ENCODE measurements at regions not wholly inside any gene's neighbourhood (a gene's known extent, or its start where the extent isn't known, plus 50 kb on each side); places are given as distances from the start of the nearest gene placed in this dataset.

- Histone ChIP-seq H3K27ac (ENCODE audit: insufficient read depth, low read length) (no peak overlapping the region), H3K9me3 (ENCODE audit: control insufficient read depth, insufficient read depth, low read length) (no peaks in the 10 kb centered on the region), H3K14ac (replicated peaks; ENCODE audit: low read depth, low read length) (no peak overlapping the region), H3K27me3 (ENCODE audit: control insufficient read depth, insufficient read depth, low read length) (peaks cover 39% of the 10 kb centered on the region), H3K4me3 (ENCODE audit: insufficient read depth, low read depth, low read length) (no peak overlapping the region), H4K5ac (ENCODE audit: low read depth, low read length) (no peak overlapping the region), H4K20me1 (ENCODE audit: insufficient read depth, low read length) (no peaks in the 10 kb centered on the region), H3K56ac (ENCODE audit: extremely low read depth, insufficient read depth, low read length) (no peak overlapping the region), H3K23ac (ENCODE audit: low read depth, low read length) (no peak overlapping the region), H4K8ac (ENCODE audit: low read depth in 2 of 2, low read length in 2 of 2) (no peak overlapping the region), H3K4ac (ENCODE audit: low read depth, low read length) (no peak overlapping the region), H3K79me1 (ENCODE audit: low read depth in 1 of 2, low read length in 2 of 2) (no peaks in the 10 kb centered on the region), H3K18ac (ENCODE audit: low read depth, low read length) (no peak overlapping the region), H2AFZ (replicated peaks; ENCODE audit: low read length, poor library complexity) (no peak overlapping the region), H3K36me3 (ENCODE audit: control insufficient read depth, insufficient read depth, low read length) (no peaks in the 10 kb centered on the region), H3K4me1 (ENCODE audit: control insufficient read depth, insufficient read depth, low read length) (no peaks in the 10 kb centered on the region), H2AK9ac (replicated peaks; ENCODE audit: low read depth, low read length, poor library complexity) (no peak overlapping the region), H4K91ac (ENCODE audit: insufficient read depth, low read depth, low read length) (no peak overlapping the region), H3K4me2 (ENCODE audit: low read depth, low read length) (no peak overlapping the region), H3K9me1 (ENCODE audit: insufficient read depth, low read length) (no peaks in the 10 kb centered on the region), H2BK120ac (ENCODE audit: low read depth, low read length) (no peak overlapping the region), H2BK5ac (ENCODE audit: low read depth, low read length, poor library complexity, severe bottlenecking) (no peak overlapping the region), H2BK15ac (ENCODE audit: low read depth, low read length) (no peak overlapping the region), H3K9ac (ENCODE audit: low read depth, low read length) (no peak overlapping the region), H2AK5ac (ENCODE audit: low read depth, low read length) (no peak overlapping the region), H2BK20ac (ENCODE audit: low read depth, low read length) (no peak overlapping the region)
- intact Hi-C loops (cut with micrococcal nuclease) = no loop called here
- WGBS, 2 experiments (ENCODE audit: extremely low coverage in 2 of 2, insufficient read length in 1 of 2) = no CpG with 5 or more reads among the region's 2 CpGs
- DNase-seq (no peak), ATAC-seq (ENCODE audit: low read depth) (no peak)
- POLR2A ChIA-PET (ENCODE audit: unreplicated experiment) = no interaction called here
- dilution Hi-C loops (cut with HindIII; ENCODE audit: low sequenced_read_pairs, unreplicated experiment) = no loop called here
- CTCF ChIA-PET = no interaction called here
- no peak for TF ChIP-seq BHLHE40 (IDR thresholded peaks at IDR 0.05; ENCODE audit: low read depth, low read length)
- TF ChIP-seq, protein P1, sequence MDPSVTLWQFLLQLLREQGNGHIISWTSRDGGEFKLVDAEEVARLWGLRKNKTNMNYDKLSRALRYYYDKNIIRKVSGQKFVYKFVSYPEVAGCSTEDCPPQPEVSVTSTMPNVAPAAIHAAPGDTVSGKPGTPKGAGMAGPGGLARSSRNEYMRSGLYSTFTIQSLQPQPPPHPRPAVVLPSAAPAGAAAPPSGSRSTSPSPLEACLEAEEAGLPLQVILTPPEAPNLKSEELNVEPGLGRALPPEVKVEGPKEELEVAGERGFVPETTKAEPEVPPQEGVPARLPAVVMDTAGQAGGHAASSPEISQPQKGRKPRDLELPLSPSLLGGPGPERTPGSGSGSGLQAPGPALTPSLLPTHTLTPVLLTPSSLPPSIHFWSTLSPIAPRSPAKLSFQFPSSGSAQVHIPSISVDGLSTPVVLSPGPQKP (IDR thresholded peaks at IDR 0.05; ENCODE audit: borderline replicate concordance, low read depth, low read length) = no peak
- no peak for TF ChIP-seq NFE2L2 (IDR thresholded peaks at IDR 0.05; ENCODE audit: low read depth, low read length)
- TF ChIP-seq RAD21 (IDR thresholded peaks at IDR 0.05; ENCODE audit: low read length) = no peak
- no peak for TF ChIP-seq POLR2A (IDR thresholded peaks at IDR 0.05; ENCODE audit: low read depth, low read length)
- no peak for TF ChIP-seq RCOR1 (IDR thresholded peaks at IDR 0.05; ENCODE audit: insufficient replicate concordance, low read length)
- no peak for TF ChIP-seq MXI1 (IDR thresholded peaks at IDR 0.05; ENCODE audit: borderline replicate concordance, low read depth, low read length)
- no peak for TF ChIP-seq SMC3 (IDR thresholded peaks at IDR 0.05; ENCODE audit: low read depth, low read length)
- TF ChIP-seq FOS (IDR thresholded peaks at IDR 0.05; ENCODE audit: low read depth, low read length) = no peak
- no peak for TF ChIP-seq MAFK (IDR thresholded peaks at IDR 0.05; ENCODE audit: low read depth, low read length)
- no peak for TF ChIP-seq CEBPB (IDR thresholded peaks at IDR 0.05; ENCODE audit: low read depth, low read length)
- TF ChIP-seq, protein P2, sequence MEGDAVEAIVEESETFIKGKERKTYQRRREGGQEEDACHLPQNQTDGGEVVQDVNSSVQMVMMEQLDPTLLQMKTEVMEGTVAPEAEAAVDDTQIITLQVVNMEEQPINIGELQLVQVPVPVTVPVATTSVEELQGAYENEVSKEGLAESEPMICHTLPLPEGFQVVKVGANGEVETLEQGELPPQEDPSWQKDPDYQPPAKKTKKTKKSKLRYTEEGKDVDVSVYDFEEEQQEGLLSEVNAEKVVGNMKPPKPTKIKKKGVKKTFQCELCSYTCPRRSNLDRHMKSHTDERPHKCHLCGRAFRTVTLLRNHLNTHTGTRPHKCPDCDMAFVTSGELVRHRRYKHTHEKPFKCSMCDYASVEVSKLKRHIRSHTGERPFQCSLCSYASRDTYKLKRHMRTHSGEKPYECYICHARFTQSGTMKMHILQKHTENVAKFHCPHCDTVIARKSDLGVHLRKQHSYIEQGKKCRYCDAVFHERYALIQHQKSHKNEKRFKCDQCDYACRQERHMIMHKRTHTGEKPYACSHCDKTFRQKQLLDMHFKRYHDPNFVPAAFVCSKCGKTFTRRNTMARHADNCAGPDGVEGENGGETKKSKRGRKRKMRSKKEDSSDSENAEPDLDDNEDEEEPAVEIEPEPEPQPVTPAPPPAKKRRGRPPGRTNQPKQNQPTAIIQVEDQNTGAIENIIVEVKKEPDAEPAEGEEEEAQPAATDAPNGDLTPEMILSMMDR (conservative IDR thresholded peaks at IDR 0.05; ENCODE audit: low read depth, low read length) = no peak
- TF ChIP-seq RFX5 (IDR thresholded peaks at IDR 0.05; ENCODE audit: low read depth, low read length) = no peak
- TF ChIP-seq MAZ (IDR thresholded peaks at IDR 0.05; ENCODE audit: borderline replicate concordance, low read depth, low read length) = no peak
- no peak for TF ChIP-seq CHD1 (IDR thresholded peaks at IDR 0.05; ENCODE audit: low read depth, low read length)
- TF ChIP-seq, protein P3, sequence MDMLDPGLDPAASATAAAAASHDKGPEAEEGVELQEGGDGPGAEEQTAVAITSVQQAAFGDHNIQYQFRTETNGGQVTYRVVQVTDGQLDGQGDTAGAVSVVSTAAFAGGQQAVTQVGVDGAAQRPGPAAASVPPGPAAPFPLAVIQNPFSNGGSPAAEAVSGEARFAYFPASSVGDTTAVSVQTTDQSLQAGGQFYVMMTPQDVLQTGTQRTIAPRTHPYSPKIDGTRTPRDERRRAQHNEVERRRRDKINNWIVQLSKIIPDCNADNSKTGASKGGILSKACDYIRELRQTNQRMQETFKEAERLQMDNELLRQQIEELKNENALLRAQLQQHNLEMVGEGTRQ (IDR thresholded peaks at IDR 0.05; ENCODE audit: low read depth, low read length) = no peak
- in situ Hi-C loops (cut with MboI; ENCODE audit: low sequenced_read_pairs) = no loop called here
- no TSS peak for BruUV-seq (replicated peaks)
These were observed 64.4 kb downstream of the RPLP1 start for GRCh38 chr15:69517052-69517451.
